IMR-90 (cell line): ENCODE measurements at regions not wholly inside any gene's neighbourhood (a gene's known extent, or its start where the extent isn't known, plus 50 kb on each side); places are given as distances from the start of the nearest gene placed in this dataset.

ENCODE experiments used
- BHLHE40 ChIP-seq: fragments of 150-350 bp; IDR thresholded peaks from 2 replicates; pipeline ENCODE4 v1.6.1; 2016; ENCODE audit warnings: mild to moderate bottlenecking, low read depth, low read length
- CEBPB ChIP-seq: IDR thresholded peaks from 2 replicates; pipeline ENCODE4 v1.6.1; 2012; ENCODE audit warnings: low read depth, low read length, improper control_type of control experiment
- CHD1 ChIP-seq: IDR thresholded peaks from 2 replicates; pipeline ENCODE4 v1.6.1; 2012; ENCODE audit warnings: low read depth, low read length, improper control_type of control experiment
- FOS ChIP-seq: fragments of 150-350 bp; IDR thresholded peaks from 2 replicates; pipeline ENCODE4 v1.6.1; 2016; ENCODE audit warnings: low read depth, low read length
- MAFK ChIP-seq: IDR thresholded peaks from 2 replicates; pipeline ENCODE4 v1.6.1; 2012; ENCODE audit warnings: low read depth, low read length, improper control_type of control experiment
- MXI1 ChIP-seq: IDR thresholded peaks from 2 replicates; pipeline ENCODE4 v1.6.1; 2012; ENCODE audit warnings: low read depth, mild to moderate bottlenecking, low read length, moderate library complexity, borderline replicate concordance
- NFE2L2 ChIP-seq: fragments of 150-350 bp; IDR thresholded peaks from 2 replicates; pipeline ENCODE4 v1.6.1; 2016; ENCODE audit warnings: low read depth, mild to moderate bottlenecking, low read length
- POLR2A ChIP-seq: IDR thresholded peaks from 2 replicates; pipeline ENCODE4 v1.6.1; 2012; ENCODE audit warnings: mild to moderate bottlenecking, low read depth, low read length
- RAD21 ChIP-seq: IDR thresholded peaks from 2 replicates; pipeline ENCODE4 v1.6.1; 2012; ENCODE audit warnings: low read length, improper control_type of control experiment
- RCOR1 ChIP-seq: IDR thresholded peaks from 2 replicates; pipeline ENCODE4 v1.6.1; 2012; ENCODE audit warnings: mild to moderate bottlenecking, low read length, improper control_type of control experiment; ENCODE audit not compliant: insufficient replicate concordance
- RFX5 ChIP-seq: IDR thresholded peaks from 2 replicates; pipeline ENCODE4 v1.8.0; 2012; ENCODE audit warnings: low read depth, mild to moderate bottlenecking, low read length, moderate library complexity
- SMC3 ChIP-seq: fragments of 150-350 bp; IDR thresholded peaks from 2 replicates; pipeline ENCODE4 v1.6.1; 2016; ENCODE audit warnings: low read depth, mild to moderate bottlenecking, antibody characterized with exemption, low read length, moderate library complexity
- TF ChIP-seq, protein P1 (sequence below): conservative IDR thresholded peaks from 2 replicates; pipeline ENCODE4 v1.5.1; 2012; ENCODE audit warnings: mild to moderate bottlenecking, low read depth, low read length, improper control_type of control experiment
- TF ChIP-seq, protein P2 (sequence below): fragments of 150-350 bp; IDR thresholded peaks from 2 replicates; pipeline ENCODE4 v1.6.1; 2017; ENCODE audit warnings: mild to moderate bottlenecking, antibody characterized with exemption, low read length, low read depth

DNA sequence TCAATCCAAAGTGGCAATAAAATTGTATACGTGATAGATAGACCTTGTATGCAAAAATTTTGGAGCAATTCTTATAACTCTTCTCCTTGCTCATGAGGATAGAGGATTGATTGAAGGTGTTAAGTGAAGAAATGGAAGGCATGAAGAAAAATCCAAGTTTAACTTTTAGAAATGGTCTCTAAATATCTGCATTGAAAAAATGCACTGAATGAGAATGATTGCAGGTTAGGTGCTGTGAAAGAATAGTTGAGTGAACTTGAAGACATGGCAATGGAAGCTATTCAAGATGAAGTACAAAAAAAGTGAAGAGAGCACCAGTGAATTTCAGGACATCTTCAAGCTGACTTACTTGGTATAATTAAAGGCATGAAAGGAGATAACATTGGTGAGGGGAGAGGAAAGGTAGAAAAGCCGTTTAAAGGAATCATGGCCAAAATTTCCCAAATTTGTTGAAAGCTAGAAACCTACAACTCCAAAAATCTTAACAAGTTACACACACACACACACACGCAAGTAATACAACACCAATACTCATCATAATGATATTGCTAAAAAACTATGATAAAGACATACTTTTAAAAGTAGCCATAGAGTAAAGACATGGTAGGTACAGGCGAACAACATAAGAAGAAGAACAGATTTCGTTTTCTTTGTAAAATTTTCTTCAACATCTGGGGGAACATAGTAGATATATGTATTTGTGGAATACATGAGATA, 96.3 kb downstream of the GGTLC2 start:
- TF ChIP-seq MXI1 (no peak), BHLHE40 (no peak), POLR2A (no peak), RCOR1 (no peak), RFX5 (no peak), RAD21 (no peak), CHD1 (no peak), CEBPB (no peak), MAFK (no peak), NFE2L2 (no peak), SMC3 (no peak), FOS (no peak)
- TF ChIP-seq, protein P1, sequence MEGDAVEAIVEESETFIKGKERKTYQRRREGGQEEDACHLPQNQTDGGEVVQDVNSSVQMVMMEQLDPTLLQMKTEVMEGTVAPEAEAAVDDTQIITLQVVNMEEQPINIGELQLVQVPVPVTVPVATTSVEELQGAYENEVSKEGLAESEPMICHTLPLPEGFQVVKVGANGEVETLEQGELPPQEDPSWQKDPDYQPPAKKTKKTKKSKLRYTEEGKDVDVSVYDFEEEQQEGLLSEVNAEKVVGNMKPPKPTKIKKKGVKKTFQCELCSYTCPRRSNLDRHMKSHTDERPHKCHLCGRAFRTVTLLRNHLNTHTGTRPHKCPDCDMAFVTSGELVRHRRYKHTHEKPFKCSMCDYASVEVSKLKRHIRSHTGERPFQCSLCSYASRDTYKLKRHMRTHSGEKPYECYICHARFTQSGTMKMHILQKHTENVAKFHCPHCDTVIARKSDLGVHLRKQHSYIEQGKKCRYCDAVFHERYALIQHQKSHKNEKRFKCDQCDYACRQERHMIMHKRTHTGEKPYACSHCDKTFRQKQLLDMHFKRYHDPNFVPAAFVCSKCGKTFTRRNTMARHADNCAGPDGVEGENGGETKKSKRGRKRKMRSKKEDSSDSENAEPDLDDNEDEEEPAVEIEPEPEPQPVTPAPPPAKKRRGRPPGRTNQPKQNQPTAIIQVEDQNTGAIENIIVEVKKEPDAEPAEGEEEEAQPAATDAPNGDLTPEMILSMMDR, result no peak
- TF ChIP-seq, protein P2, sequence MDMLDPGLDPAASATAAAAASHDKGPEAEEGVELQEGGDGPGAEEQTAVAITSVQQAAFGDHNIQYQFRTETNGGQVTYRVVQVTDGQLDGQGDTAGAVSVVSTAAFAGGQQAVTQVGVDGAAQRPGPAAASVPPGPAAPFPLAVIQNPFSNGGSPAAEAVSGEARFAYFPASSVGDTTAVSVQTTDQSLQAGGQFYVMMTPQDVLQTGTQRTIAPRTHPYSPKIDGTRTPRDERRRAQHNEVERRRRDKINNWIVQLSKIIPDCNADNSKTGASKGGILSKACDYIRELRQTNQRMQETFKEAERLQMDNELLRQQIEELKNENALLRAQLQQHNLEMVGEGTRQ, result no peak
